ENCODE measurements at regions not wholly inside any gene's neighbourhood (a gene's known extent, or its start where the extent isn't known, plus 50 kb on each side); places are given as distances from the start of the nearest gene placed in this dataset.

GRCh38 chr17:53909802-53910201 lies 87.1 kb downstream of the KIF2B start:
- TF ChIP-seq CTCF (conservative IDR thresholded peaks at IDR 0.05; ENCODE audit: low read depth, low read length), result no peak
- no peak for TF ChIP-seq EZH2 (IDR thresholded peaks at IDR 0.05; ENCODE audit: low read length, unreplicated experiment)
- TF ChIP-seq EZH2phosphoT487 (IDR thresholded peaks at IDR 0.05; ENCODE audit: borderline replicate concordance, low read length), result no peak
